ENCODE measurements at regions not wholly inside any gene's neighbourhood (a gene's known extent, or its start where the extent isn't known, plus 50 kb on each side); places are given as distances from the start of the nearest gene placed in this dataset.

- DNase-seq, result no peak
Observed at GRCh38 chr2:234673961-234674759, 177.3 kb upstream of the ARL4C start.

GRCh38 chr2:234673501-234673900 lies 176.6 kb upstream of the ARL4C start:
- DNase-seq, result no peak

- no peak for DNase-seq
Observed at GRCh38 chr2:234672498-234673150, 175.7 kb upstream of the ARL4C start.

GRCh38 chr2:234671716-234672115 lies 174.8 kb upstream of the ARL4C start:
- DNase-seq, result no peak

GRCh38 chr2:234671231-234671630 lies 174.3 kb upstream of the ARL4C start:
- DNase-seq, result no peak

- DNase-seq, result no peak
Observed at GRCh38 chr2:234670806-234671205, 173.9 kb upstream of the ARL4C start.

GRCh38 chr2:234670052-234670451 lies 173.2 kb upstream of the ARL4C start:
- DNase-seq, result no peak

GRCh38 chr2:234669621-234670020 lies 172.7 kb upstream of the ARL4C start:
- DNase-seq, result no peak

GRCh38 chr2:234669001-234669400 lies 172.1 kb upstream of the ARL4C start:
- DNase-seq, result no peak

- DNase-seq, result no peak
Observed at GRCh38 chr2:234666911-234667310, 170.0 kb upstream of the ARL4C start.

- no peak for DNase-seq
Observed at GRCh38 chr2:234665304-234665703, 168.4 kb upstream of the ARL4C start.

GRCh38 chr2:234661849-234662248 lies 165.0 kb upstream of the ARL4C start:
- no peak for DNase-seq

- DNase-seq, result no peak
Observed at GRCh38 chr2:234661175-234661574, 164.3 kb upstream of the ARL4C start.

GRCh38 chr2:234655706-234656105 lies 158.8 kb upstream of the ARL4C start:
- DNase-seq, result no peak

GRCh38 chr2:234650911-234651310 lies 154.0 kb upstream of the ARL4C start:
- DNase-seq, result no peak

- DNase-seq, result no peak
Observed at GRCh38 chr2:234649951-234650350, 153.1 kb upstream of the ARL4C start.

GRCh38 chr2:234643407-234643806 lies 146.5 kb upstream of the ARL4C start:
- DNase-seq, result no peak

- DNase-seq, result no peak
Observed at GRCh38 chr2:234641086-234641485, 144.2 kb upstream of the ARL4C start.

- DNase-seq, result no peak
Observed at GRCh38 chr2:234640657-234641056, 143.8 kb upstream of the ARL4C start.

- DNase-seq, result no peak
Observed at GRCh38 chr2:234638966-234639365, 142.1 kb upstream of the ARL4C start.

- DNase-seq, result no peak
Observed at GRCh38 chr2:234635284-234635683, 138.4 kb upstream of the ARL4C start.

- no peak for DNase-seq
Observed at GRCh38 chr2:234633581-234634230, 136.8 kb upstream of the ARL4C start.

GRCh38 chr2:234632527-234633391 lies 135.9 kb upstream of the ARL4C start:
- no peak for DNase-seq
